ENCODE measurements at regions not wholly inside any gene's neighbourhood (a gene's known extent, or its start where the extent isn't known, plus 50 kb on each side); places are given as distances from the start of the nearest gene placed in this dataset.

- Mint-ChIP-seq H3K4me3 (no peak overlapping the region), H3K36me3 (no peaks in the 10 kb centered on the region), H3K9me3 (no peaks in the 10 kb centered on the region), H3K4me1 (peaks cover 10% of the 10 kb centered on the region), H3K27ac (no peak overlapping the region), H3K27me3 (no peaks in the 10 kb centered on the region)
Observed at GRCh38 chr6:121499666-121500065, 64.2 kb downstream of the GJA1 start.

GRCh38 chr6:121503589-121503991, 68.1 kb downstream of the GJA1 start:
- Mint-ChIP-seq H3K36me3 (no peaks in the 10 kb centered on the region), H3K4me3 (no peak overlapping the region), H3K9me3 (no peaks in the 10 kb centered on the region)

GRCh38 chr6:121504227-121504626, 68.8 kb downstream of the GJA1 start:
- Mint-ChIP-seq H3K4me3 (no peak overlapping the region), H3K27me3 (no peaks in the 10 kb centered on the region), H3K4me1 (peaks cover 10% of the 10 kb centered on the region), H3K36me3 (no peaks in the 10 kb centered on the region), H3K9me3 (no peaks in the 10 kb centered on the region), H3K27ac (no peak overlapping the region)

More at GRCh38 chr6:121503589-121503991, 68.1 kb downstream of the GJA1 start:
- H3K27ac Mint-ChIP-seq: no peak overlapping the region
- peaks cover 10% of the 10 kb centered on the region for H3K4me1 Mint-ChIP-seq
- no peaks in the 10 kb centered on the region for H3K27me3 Mint-ChIP-seq

GRCh38 chr6:121505284-121505683, 69.8 kb downstream of the GJA1 start:
- Mint-ChIP-seq H3K36me3 (no peaks in the 10 kb centered on the region), H3K4me3 (no peak overlapping the region), H3K27ac (no peak overlapping the region), H3K9me3 (no peaks in the 10 kb centered on the region), H3K4me1 (peaks cover 10% of the 10 kb centered on the region), H3K27me3 (no peaks in the 10 kb centered on the region)

GRCh38 chr6:121506761-121507754, 71.6 kb downstream of the GJA1 start:
- Mint-ChIP-seq H3K27me3 (no peaks in the 10 kb centered on the region), H3K4me3 (no peak overlapping the region), H3K9me3 (no peaks in the 10 kb centered on the region), H3K4me1 (peaks cover 10% of the 10 kb centered on the region), H3K27ac (no peak overlapping the region), H3K36me3 (no peaks in the 10 kb centered on the region)

GRCh38 chr6:121510568-121511177, 75.2 kb downstream of the GJA1 start:
- H3K36me3 Mint-ChIP-seq: no peaks in the 10 kb centered on the region
- H3K4me3 Mint-ChIP-seq: no peak overlapping the region
- no peaks in the 10 kb centered on the region for H3K4me1 Mint-ChIP-seq
- H3K9me3 Mint-ChIP-seq: no peaks in the 10 kb centered on the region
- no peaks in the 10 kb centered on the region for H3K27me3 Mint-ChIP-seq
- H3K27ac Mint-ChIP-seq: no peak overlapping the region

GRCh38 chr6:121515630-121516265, 80.3 kb downstream of the GJA1 start:
- no peaks in the 10 kb centered on the region for H3K4me1 Mint-ChIP-seq
- H3K27me3 Mint-ChIP-seq: no peaks in the 10 kb centered on the region
- no peaks in the 10 kb centered on the region for H3K9me3 Mint-ChIP-seq
- H3K36me3 Mint-ChIP-seq: no peaks in the 10 kb centered on the region
- H3K4me3 Mint-ChIP-seq: no peak overlapping the region
- no peak overlapping the region for H3K27ac Mint-ChIP-seq

- no peak overlapping the region for H3K27ac Mint-ChIP-seq
- H3K36me3 Mint-ChIP-seq: no peaks in the 10 kb centered on the region
- no peaks in the 10 kb centered on the region for H3K4me1 Mint-ChIP-seq
- H3K9me3 Mint-ChIP-seq: no peaks in the 10 kb centered on the region
- no peak overlapping the region for H3K4me3 Mint-ChIP-seq
- H3K27me3 Mint-ChIP-seq: no peaks in the 10 kb centered on the region
Observed at GRCh38 chr6:121516331-121516730, 80.9 kb downstream of the GJA1 start.

GRCh38 chr6:121520337-121521163, 85.1 kb downstream of the GJA1 start:
- no peak overlapping the region for H3K27ac Mint-ChIP-seq
- no peaks in the 10 kb centered on the region for H3K4me1 Mint-ChIP-seq
- H3K36me3 Mint-ChIP-seq: no peaks in the 10 kb centered on the region
- H3K9me3 Mint-ChIP-seq: no peaks in the 10 kb centered on the region
- no peak overlapping the region for H3K4me3 Mint-ChIP-seq
- no peaks in the 10 kb centered on the region for H3K27me3 Mint-ChIP-seq

- Mint-ChIP-seq H3K4me1 (no peaks in the 10 kb centered on the region), H3K27me3 (no peaks in the 10 kb centered on the region), H3K36me3 (no peaks in the 10 kb centered on the region), H3K27ac (no peak overlapping the region), H3K9me3 (no peaks in the 10 kb centered on the region), H3K4me3 (no peak overlapping the region)
Observed at GRCh38 chr6:121521164-121521555, 85.7 kb downstream of the GJA1 start.

- H3K36me3 Mint-ChIP-seq: no peaks in the 10 kb centered on the region
- no peaks in the 10 kb centered on the region for H3K9me3 Mint-ChIP-seq
- no peak overlapping the region for H3K4me3 Mint-ChIP-seq
- no peak overlapping the region for H3K27ac Mint-ChIP-seq
- no peaks in the 10 kb centered on the region for H3K4me1 Mint-ChIP-seq
- H3K27me3 Mint-ChIP-seq: no peaks in the 10 kb centered on the region
Observed at GRCh38 chr6:121522265-121522664, 86.8 kb downstream of the GJA1 start.

GRCh38 chr6:121522771-121523386, 87.4 kb downstream of the GJA1 start:
- Mint-ChIP-seq H3K4me1 (no peaks in the 10 kb centered on the region), H3K27ac (no peak overlapping the region), H3K36me3 (no peaks in the 10 kb centered on the region), H3K27me3 (no peaks in the 10 kb centered on the region), H3K9me3 (no peaks in the 10 kb centered on the region), H3K4me3 (no peak overlapping the region)

- Mint-ChIP-seq H3K4me1 (no peaks in the 10 kb centered on the region), H3K4me3 (no peak overlapping the region), H3K36me3 (no peaks in the 10 kb centered on the region), H3K9me3 (no peaks in the 10 kb centered on the region), H3K27ac (no peak overlapping the region), H3K27me3 (no peaks in the 10 kb centered on the region)
Observed at GRCh38 chr6:121523628-121524027, 88.2 kb downstream of the GJA1 start.

- H3K4me3 Mint-ChIP-seq: no peak overlapping the region
- no peaks in the 10 kb centered on the region for H3K36me3 Mint-ChIP-seq
- H3K4me1 Mint-ChIP-seq: no peaks in the 10 kb centered on the region
- no peaks in the 10 kb centered on the region for H3K27me3 Mint-ChIP-seq
- no peaks in the 10 kb centered on the region for H3K9me3 Mint-ChIP-seq
- no peak overlapping the region for H3K27ac Mint-ChIP-seq
Observed at GRCh38 chr6:121526282-121526681, 90.8 kb downstream of the GJA1 start.

GRCh38 chr6:121531658-121532169, 96.3 kb downstream of the GJA1 start:
- Mint-ChIP-seq H3K27me3 (no peaks in the 10 kb centered on the region), H3K4me1 (no peaks in the 10 kb centered on the region), H3K4me3 (no peak overlapping the region), H3K9me3 (no peaks in the 10 kb centered on the region), H3K27ac (no peak overlapping the region), H3K36me3 (no peaks in the 10 kb centered on the region)

Data from activated naive CD4-positive, alpha-beta T cell treated with anti-CD3 and anti-CD28 coated beads, Interleukin-2, amount 50 U/mL, for 24 hours (primary cell).